ENCODE measurements at regions not wholly inside any gene's neighbourhood (a gene's known extent, or its start where the extent isn't known, plus 50 kb on each side); places are given as distances from the start of the nearest gene placed in this dataset.

DNA sequence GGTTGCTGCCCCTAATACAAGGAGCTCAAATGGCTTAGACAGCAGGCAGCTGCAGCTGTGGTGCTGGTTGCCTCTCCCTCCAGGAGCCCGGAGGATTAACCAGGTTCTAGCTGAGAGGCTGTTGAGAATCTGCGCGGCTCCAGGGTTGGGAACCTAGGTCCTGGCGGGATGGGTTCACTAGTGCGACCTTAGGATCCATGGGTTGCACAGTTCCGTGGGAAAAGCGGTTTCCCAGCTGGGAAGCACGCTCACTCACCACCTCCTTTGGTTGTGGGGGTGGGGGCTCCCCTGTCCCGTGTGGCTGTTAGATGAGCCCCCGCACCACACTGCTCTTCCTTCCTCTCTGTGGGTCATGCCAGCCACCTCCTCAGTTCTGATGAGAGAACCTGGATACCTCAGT is 375.1 kb upstream of the ARRDC4 start:
- TF ChIP-seq, protein P1, sequence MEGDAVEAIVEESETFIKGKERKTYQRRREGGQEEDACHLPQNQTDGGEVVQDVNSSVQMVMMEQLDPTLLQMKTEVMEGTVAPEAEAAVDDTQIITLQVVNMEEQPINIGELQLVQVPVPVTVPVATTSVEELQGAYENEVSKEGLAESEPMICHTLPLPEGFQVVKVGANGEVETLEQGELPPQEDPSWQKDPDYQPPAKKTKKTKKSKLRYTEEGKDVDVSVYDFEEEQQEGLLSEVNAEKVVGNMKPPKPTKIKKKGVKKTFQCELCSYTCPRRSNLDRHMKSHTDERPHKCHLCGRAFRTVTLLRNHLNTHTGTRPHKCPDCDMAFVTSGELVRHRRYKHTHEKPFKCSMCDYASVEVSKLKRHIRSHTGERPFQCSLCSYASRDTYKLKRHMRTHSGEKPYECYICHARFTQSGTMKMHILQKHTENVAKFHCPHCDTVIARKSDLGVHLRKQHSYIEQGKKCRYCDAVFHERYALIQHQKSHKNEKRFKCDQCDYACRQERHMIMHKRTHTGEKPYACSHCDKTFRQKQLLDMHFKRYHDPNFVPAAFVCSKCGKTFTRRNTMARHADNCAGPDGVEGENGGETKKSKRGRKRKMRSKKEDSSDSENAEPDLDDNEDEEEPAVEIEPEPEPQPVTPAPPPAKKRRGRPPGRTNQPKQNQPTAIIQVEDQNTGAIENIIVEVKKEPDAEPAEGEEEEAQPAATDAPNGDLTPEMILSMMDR (conservative IDR thresholded peaks at IDR 0.05 in 1 of 2, IDR thresholded peaks at IDR 0.05 in 1 of 2; ENCODE audit: low read depth in 1 of 2, low read length in 2 of 2): no peak
- no peak for TF ChIP-seq EZH2 (IDR thresholded peaks at IDR 0.05; ENCODE audit: low read length, missing control alignments)

Measured in fibroblast of lung (primary cell).